HG03280 (cell line): ENCODE measurements at regions not wholly inside any gene's neighbourhood (a gene's known extent, or its start where the extent isn't known, plus 50 kb on each side); places are given as distances from the start of the nearest gene placed in this dataset.
"Not testable (repeated sequence)": the region's sequence is repeated elsewhere in the genome, so short reads cannot be mapped to it uniquely, and the experiment has no call there.

Experiments
- ATAC-seq: cut with Tn5 transposase; IDR thresholded peaks from one replicate; pipeline ENCODE4 v1.9.1; 2021; ENCODE audit warnings: mild to moderate bottlenecking, moderate library complexity; ENCODE audit not compliant: unreplicated experiment

- no peak for ATAC-seq
Measured at GRCh38 chr3:176262071-176262470, 935.2 kb downstream of the TBL1XR1 start.

- no peak for ATAC-seq
Measured at GRCh38 chr3:176247191-176247590, 950.1 kb downstream of the TBL1XR1 start.

- ATAC-seq: no peak
Measured at GRCh38 chr3:176219970-176220369, 977.3 kb downstream of the TBL1XR1 start.

GRCh38 chr3:176214758-176215157 lies 982.5 kb downstream of the TBL1XR1 start:
- ATAC-seq: no peak

- not testable (repeated sequence) for ATAC-seq
Measured at GRCh38 chr3:176213314-176213713, 984.0 kb downstream of the TBL1XR1 start.

- ATAC-seq: no peak
Measured at GRCh38 chr3:176208915-176209314, 988.4 kb downstream of the TBL1XR1 start.

GRCh38 chr3:176208283-176208682 lies 989.0 kb downstream of the TBL1XR1 start:
- ATAC-seq: no peak

- no peak for ATAC-seq
Measured at GRCh38 chr3:176206809-176207208, 990.5 kb downstream of the TBL1XR1 start.

GRCh38 chr3:176202652-176203051 lies 994.6 kb downstream of the TBL1XR1 start:
- no peak for ATAC-seq

- ATAC-seq: no peak
Measured at GRCh38 chr3:176193032-176193730, 1004.1 kb downstream of the TBL1XR1 start.

GRCh38 chr3:176190755-176191154 lies 1006.5 kb downstream of the TBL1XR1 start:
- ATAC-seq: no peak

GRCh38 chr3:176183181-176183580 lies 1014.1 kb downstream of the TBL1XR1 start:
- no peak for ATAC-seq

- no peak for ATAC-seq
Measured at GRCh38 chr3:176174060-176174459, 1023.2 kb downstream of the TBL1XR1 start.

GRCh38 chr3:176172492-176172891 lies 1024.8 kb downstream of the TBL1XR1 start:
- ATAC-seq: no peak

GRCh38 chr3:176167272-176167671 lies 1030.0 kb downstream of the TBL1XR1 start:
- ATAC-seq: no peak

GRCh38 chr3:176160997-176161396 lies 1036.3 kb downstream of the TBL1XR1 start:
- no peak for ATAC-seq

GRCh38 chr3:176159796-176160195 lies 1037.5 kb downstream of the TBL1XR1 start:
- ATAC-seq: no peak

GRCh38 chr3:176155012-176155411 lies 1042.3 kb downstream of the TBL1XR1 start:
- ATAC-seq: no peak

GRCh38 chr3:176149567-176149966 lies 1047.7 kb downstream of the TBL1XR1 start:
- no peak for ATAC-seq

- no peak for ATAC-seq
Measured at GRCh38 chr3:176147251-176147650, 1050.0 kb downstream of the TBL1XR1 start.

- no peak for ATAC-seq
Measured at GRCh38 chr3:176141837-176142236, 1055.4 kb downstream of the TBL1XR1 start.

GRCh38 chr3:176120507-176120906 lies 1076.8 kb downstream of the TBL1XR1 start:
- ATAC-seq: no peak

- no peak for ATAC-seq
Measured at GRCh38 chr3:176119826-176120225, 1077.5 kb downstream of the TBL1XR1 start.
